ENCODE measurements at regions not wholly inside any gene's neighbourhood (a gene's known extent, or its start where the extent isn't known, plus 50 kb on each side); places are given as distances from the start of the nearest gene placed in this dataset.

- H3K4me3 ChIP-seq (ENCODE audit: low read length): no peak overlapping the region
- H3K9me3 ChIP-seq (ENCODE audit: low read length): no peaks in the 10 kb centered on the region
- no peaks in the 10 kb centered on the region for H3K36me3 Mint-ChIP-seq
- no peak for DNase-seq
- POLR2A ChIA-PET: no interaction called here
- H3K27ac ChIP-seq (ENCODE audit: low read depth, low read length): no peak overlapping the region
- H3K4me3 Mint-ChIP-seq: no peak overlapping the region
- no peaks in the 10 kb centered on the region for H3K4me1 Mint-ChIP-seq
- no peak overlapping the region for H3K27ac Mint-ChIP-seq
- peaks cover 0 to 2% (median 0%) of the 10 kb centered on the region in 5 donors for H3K9me3 Mint-ChIP-seq
- no peaks in the 10 kb centered on the region for H3K36me3 ChIP-seq (ENCODE audit: insufficient read depth, low read length)
- no peaks in the 10 kb centered on the region for H3K27me3 ChIP-seq (ENCODE audit: insufficient read depth, low read length, poor library complexity, severe bottlenecking)
- H3K4me1 ChIP-seq (ENCODE audit: insufficient read depth, low read length): no peaks in the 10 kb centered on the region
- H3K27me3 Mint-ChIP-seq: peaks cover under 1 to 6% of the 10 kb centered on the region in 2 donors
- CTCF ChIA-PET: no interaction called here
Observed at GRCh38 chr18:22737054-22737453, 196.1 kb upstream of the RBBP8 start.

GRCh38 chr18:22739061-22739642 lies 194.0 kb upstream of the RBBP8 start:
- Histone ChIP-seq H3K27ac (ENCODE audit: low read depth, low read length) (no peak overlapping the region), H3K36me3 (ENCODE audit: insufficient read depth, low read length) (no peaks in the 10 kb centered on the region), H3K9me3 (ENCODE audit: low read length) (no peaks in the 10 kb centered on the region), H3K4me1 (ENCODE audit: insufficient read depth, low read length) (no peaks in the 10 kb centered on the region), H3K27me3 (ENCODE audit: insufficient read depth, low read length, poor library complexity, severe bottlenecking) (no peaks in the 10 kb centered on the region), H3K4me3 (ENCODE audit: low read length) (no peak overlapping the region)
- no peaks in the 10 kb centered on the region for H3K4me1 Mint-ChIP-seq
- H3K4me3 Mint-ChIP-seq: no peak overlapping the region
- H3K36me3 Mint-ChIP-seq: no peaks in the 10 kb centered on the region
- H3K27ac Mint-ChIP-seq: no peak overlapping the region
- H3K9me3 Mint-ChIP-seq: peaks cover 0 to 7% (median 5%) of the 10 kb centered on the region in 5 donors
- POLR2A ChIA-PET: no interaction called here
- H3K27me3 Mint-ChIP-seq: peaks cover 2 to 12% of the 10 kb centered on the region in 2 donors
- no peak for DNase-seq
- CTCF ChIA-PET: no interaction called here

- Histone ChIP-seq H3K4me3 (ENCODE audit: low read length) (no peak overlapping the region), H3K27me3 (ENCODE audit: insufficient read depth, low read length, poor library complexity, severe bottlenecking) (no peaks in the 10 kb centered on the region), H3K36me3 (ENCODE audit: insufficient read depth, low read length) (no peaks in the 10 kb centered on the region), H3K9me3 (ENCODE audit: low read length) (no peaks in the 10 kb centered on the region), H3K4me1 (ENCODE audit: insufficient read depth, low read length) (no peaks in the 10 kb centered on the region), H3K27ac (ENCODE audit: low read depth, low read length) (no peak overlapping the region)
- ChIA-PET CTCF (no interaction called here), POLR2A (no interaction called here)
- Mint-ChIP-seq H3K36me3 (no peaks in the 10 kb centered on the region), H3K27me3 (peaks cover 2 to 12% of the 10 kb centered on the region in 2 donors), H3K4me1 (no peaks in the 10 kb centered on the region), H3K27ac (no peak overlapping the region), H3K9me3 (peaks cover 2 to 10% (median 7%) of the 10 kb centered on the region in 5 donors), H3K4me3 (no peak overlapping the region)
- no peak for DNase-seq
Observed at GRCh38 chr18:22739789-22740188, 193.3 kb upstream of the RBBP8 start.

GRCh38 chr18:22741318-22741717 lies 191.8 kb upstream of the RBBP8 start:
- POLR2A ChIA-PET: no interaction called here
- no peak overlapping the region for H3K27ac Mint-ChIP-seq
- peaks cover 6 to 14% (median 9%) of the 10 kb centered on the region in 5 donors for H3K9me3 Mint-ChIP-seq

GRCh38 chr18:22742409-22742808 lies 190.7 kb upstream of the RBBP8 start:
- H3K9me3 ChIP-seq (ENCODE audit: low read length): no peaks in the 10 kb centered on the region
- no peak for DNase-seq
- no peak overlapping the region for H3K27ac ChIP-seq (ENCODE audit: low read depth, low read length)
- ChIA-PET CTCF (no interaction called here), POLR2A (no interaction called here)
- H3K4me3 ChIP-seq (ENCODE audit: low read length): no peak overlapping the region
- Mint-ChIP-seq H3K36me3 (no peaks in the 10 kb centered on the region), H3K27ac (no peak overlapping the region), H3K4me1 (no peaks in the 10 kb centered on the region), H3K27me3 (peaks cover 6 to 12% of the 10 kb centered on the region in 2 donors), H3K4me3 (no peak overlapping the region), H3K9me3 (peaks cover 6 to 15% (median 9%) of the 10 kb centered on the region in 5 donors)
- no peaks in the 10 kb centered on the region for H3K4me1 ChIP-seq (ENCODE audit: insufficient read depth, low read length)
- H3K27me3 ChIP-seq (ENCODE audit: insufficient read depth, low read length, poor library complexity, severe bottlenecking): no peaks in the 10 kb centered on the region
- H3K36me3 ChIP-seq (ENCODE audit: insufficient read depth, low read length): no peaks in the 10 kb centered on the region

More at GRCh38 chr18:22741318-22741717, 191.8 kb upstream of the RBBP8 start:
- H3K36me3 ChIP-seq (ENCODE audit: insufficient read depth, low read length): no peaks in the 10 kb centered on the region
- H3K4me3 ChIP-seq (ENCODE audit: low read length): no peak overlapping the region
- CTCF ChIA-PET: no interaction called here
- H3K4me3 Mint-ChIP-seq: no peak overlapping the region
- no peaks in the 10 kb centered on the region for H3K27me3 ChIP-seq (ENCODE audit: insufficient read depth, low read length, poor library complexity, severe bottlenecking)
- no peaks in the 10 kb centered on the region for H3K9me3 ChIP-seq (ENCODE audit: low read length)
- H3K4me1 Mint-ChIP-seq: no peaks in the 10 kb centered on the region
- H3K36me3 Mint-ChIP-seq: no peaks in the 10 kb centered on the region
- peaks cover 2 to 12% of the 10 kb centered on the region in 2 donors for H3K27me3 Mint-ChIP-seq
- DNase-seq: no peak
- no peaks in the 10 kb centered on the region for H3K4me1 ChIP-seq (ENCODE audit: insufficient read depth, low read length)
- H3K27ac ChIP-seq (ENCODE audit: low read depth, low read length): no peak overlapping the region

GRCh38 chr18:22745966-22746365 lies 187.2 kb upstream of the RBBP8 start:
- Histone ChIP-seq H3K9me3 (ENCODE audit: low read length) (no peaks in the 10 kb centered on the region), H3K4me1 (ENCODE audit: insufficient read depth, low read length) (no peaks in the 10 kb centered on the region), H3K27me3 (ENCODE audit: insufficient read depth, low read length, poor library complexity, severe bottlenecking) (no peaks in the 10 kb centered on the region), H3K27ac (ENCODE audit: low read depth, low read length) (no peak overlapping the region), H3K36me3 (ENCODE audit: insufficient read depth, low read length) (no peaks in the 10 kb centered on the region), H3K4me3 (ENCODE audit: low read length) (no peak overlapping the region)
- peaks cover 6 to 39% of the 10 kb centered on the region in 2 donors for H3K27me3 Mint-ChIP-seq
- CTCF ChIA-PET: no interaction called here
- H3K4me1 Mint-ChIP-seq: no peaks in the 10 kb centered on the region
- no peak overlapping the region for H3K27ac Mint-ChIP-seq
- peaks cover 6 to 22% (median 9%) of the 10 kb centered on the region in 5 donors for H3K9me3 Mint-ChIP-seq
- H3K4me3 Mint-ChIP-seq: no peak overlapping the region
- no peaks in the 10 kb centered on the region for H3K36me3 Mint-ChIP-seq
- POLR2A ChIA-PET: no interaction called here
- DNase-seq: no peak

GRCh38 chr18:22752014-22752413 lies 181.1 kb upstream of the RBBP8 start:
- peaks cover 15 to 73% of the 10 kb centered on the region in 2 donors for H3K27me3 Mint-ChIP-seq
- no peaks in the 10 kb centered on the region for H3K4me1 ChIP-seq (ENCODE audit: insufficient read depth, low read length)
- H3K4me1 Mint-ChIP-seq: no peaks in the 10 kb centered on the region
- H3K27me3 ChIP-seq (ENCODE audit: insufficient read depth, low read length, poor library complexity, severe bottlenecking): peaks cover 7% of the 10 kb centered on the region
- no peaks in the 10 kb centered on the region for H3K36me3 ChIP-seq (ENCODE audit: insufficient read depth, low read length)
- POLR2A ChIA-PET: no interaction called here
- no peaks in the 10 kb centered on the region for H3K9me3 ChIP-seq (ENCODE audit: low read length)
- H3K4me3 ChIP-seq (ENCODE audit: low read length): no peak overlapping the region
- no peak for DNase-seq
- peaks cover 0 to 8% (median 0%) of the 10 kb centered on the region in 5 donors for H3K9me3 Mint-ChIP-seq
- H3K4me3 Mint-ChIP-seq: no peak overlapping the region
- no peak overlapping the region for H3K27ac Mint-ChIP-seq
- CTCF ChIA-PET: no interaction called here
- H3K36me3 Mint-ChIP-seq: no peaks in the 10 kb centered on the region
- no peak overlapping the region for H3K27ac ChIP-seq (ENCODE audit: low read depth, low read length)

- ChIA-PET CTCF (no interaction called here), POLR2A (no interaction called here)
- no peak for DNase-seq
Observed at GRCh38 chr18:22753130-22753831, 179.8 kb upstream of the RBBP8 start.

More at GRCh38 chr18:22753130-22753831, 179.8 kb upstream of the RBBP8 start:
- H3K9me3 Mint-ChIP-seq: peaks cover 0 to under 1% (median 0%) of the 10 kb centered on the region in 5 donors
- Histone ChIP-seq H3K36me3 (ENCODE audit: insufficient read depth, low read length) (no peaks in the 10 kb centered on the region), H3K4me1 (ENCODE audit: insufficient read depth, low read length) (no peaks in the 10 kb centered on the region), H3K27me3 (ENCODE audit: insufficient read depth, low read length, poor library complexity, severe bottlenecking) (peaks cover 7% of the 10 kb centered on the region), H3K9me3 (ENCODE audit: low read length) (no peaks in the 10 kb centered on the region), H3K27ac (ENCODE audit: low read depth, low read length) (no peak overlapping the region), H3K4me3 (ENCODE audit: low read length) (no peak overlapping the region)
- H3K4me3 Mint-ChIP-seq: no peak overlapping the region
- no peaks in the 10 kb centered on the region for H3K36me3 Mint-ChIP-seq
- no peak overlapping the region for H3K27ac Mint-ChIP-seq
- peaks cover 17 to 68% of the 10 kb centered on the region in 2 donors for H3K27me3 Mint-ChIP-seq
- H3K4me1 Mint-ChIP-seq: no peaks in the 10 kb centered on the region
